Smooth muscle cell of the brain vasculature (primary cell): ENCODE measurements at regions not wholly inside any gene's neighbourhood (a gene's known extent, or its start where the extent isn't known, plus 50 kb on each side); places are given as distances from the start of the nearest gene placed in this dataset.
"Not testable (repeated sequence)": the region's sequence is repeated elsewhere in the genome, so short reads cannot be mapped to it uniquely, and the experiment has no call there.

Experiments
- DNase-seq: peaks from one replicate; pipeline ENCODE4 v3.0.0-alpha.2; 2012; ENCODE audit warnings: low read depth, low spot score

GRCh38 chr7:65062566-65062965 is 56.1 kb upstream of the ERV3-1 start:
- DNase-seq = not testable (repeated sequence)

GRCh38 chr7:65059247-65059646 is 52.8 kb upstream of the ERV3-1 start:
- not testable (repeated sequence) for DNase-seq
